ENCODE measurements at regions not wholly inside any gene's neighbourhood (a gene's known extent, or its start where the extent isn't known, plus 50 kb on each side); places are given as distances from the start of the nearest gene placed in this dataset.
A peak's percentile ranks its signal among the peaks of the same experiment; 100 is the strongest.
"Not testable (repeated sequence)": the region's sequence is repeated elsewhere in the genome, so short reads cannot be mapped to it uniquely, and the experiment has no call there.

DNA sequence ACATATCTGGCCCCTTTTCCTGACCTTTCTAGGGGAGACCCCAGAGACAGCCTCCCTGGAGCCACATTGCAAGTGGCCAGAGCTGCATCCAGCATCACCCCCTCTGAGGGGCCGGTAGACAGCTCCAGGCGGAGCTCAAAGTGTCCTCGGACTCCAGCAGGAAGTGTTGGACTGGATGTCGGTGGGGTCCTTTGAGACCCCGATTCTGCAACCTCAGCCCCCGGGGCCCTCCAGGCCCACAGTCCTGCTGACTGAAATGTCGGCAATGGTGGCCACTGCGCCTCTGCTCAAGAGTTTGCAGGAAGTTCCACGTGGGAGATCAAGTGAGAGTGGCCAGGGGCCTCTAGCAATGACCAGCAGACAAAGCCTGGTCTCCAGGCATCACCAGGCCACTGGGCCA is 115.9 kb upstream of the FOXD4L5 start:
- TF ChIP-seq, protein P1, sequence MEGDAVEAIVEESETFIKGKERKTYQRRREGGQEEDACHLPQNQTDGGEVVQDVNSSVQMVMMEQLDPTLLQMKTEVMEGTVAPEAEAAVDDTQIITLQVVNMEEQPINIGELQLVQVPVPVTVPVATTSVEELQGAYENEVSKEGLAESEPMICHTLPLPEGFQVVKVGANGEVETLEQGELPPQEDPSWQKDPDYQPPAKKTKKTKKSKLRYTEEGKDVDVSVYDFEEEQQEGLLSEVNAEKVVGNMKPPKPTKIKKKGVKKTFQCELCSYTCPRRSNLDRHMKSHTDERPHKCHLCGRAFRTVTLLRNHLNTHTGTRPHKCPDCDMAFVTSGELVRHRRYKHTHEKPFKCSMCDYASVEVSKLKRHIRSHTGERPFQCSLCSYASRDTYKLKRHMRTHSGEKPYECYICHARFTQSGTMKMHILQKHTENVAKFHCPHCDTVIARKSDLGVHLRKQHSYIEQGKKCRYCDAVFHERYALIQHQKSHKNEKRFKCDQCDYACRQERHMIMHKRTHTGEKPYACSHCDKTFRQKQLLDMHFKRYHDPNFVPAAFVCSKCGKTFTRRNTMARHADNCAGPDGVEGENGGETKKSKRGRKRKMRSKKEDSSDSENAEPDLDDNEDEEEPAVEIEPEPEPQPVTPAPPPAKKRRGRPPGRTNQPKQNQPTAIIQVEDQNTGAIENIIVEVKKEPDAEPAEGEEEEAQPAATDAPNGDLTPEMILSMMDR (IDR thresholded peaks at IDR 0.05; ENCODE audit: unreplicated experiment): no peak
- Mint-ChIP-seq H3K4me3 (ENCODE audit: unreplicated experiment) (no peak overlapping the region), H3K27ac (ENCODE audit: unreplicated experiment) (no peak overlapping the region), H3K36me3 (ENCODE audit: low read depth, unreplicated experiment) (peaks cover 7% of the 10 kb centered on the region), H3K9me3 (ENCODE audit: unreplicated experiment) (peaks cover 28% of the 10 kb centered on the region), H3K27me3 (ENCODE audit: unreplicated experiment) (peaks cover 16% of the 10 kb centered on the region), H3K4me1 (ENCODE audit: unreplicated experiment) (no peaks in the 10 kb centered on the region)
- no peak for DNase-seq (ENCODE audit: low spot score)

DNA sequence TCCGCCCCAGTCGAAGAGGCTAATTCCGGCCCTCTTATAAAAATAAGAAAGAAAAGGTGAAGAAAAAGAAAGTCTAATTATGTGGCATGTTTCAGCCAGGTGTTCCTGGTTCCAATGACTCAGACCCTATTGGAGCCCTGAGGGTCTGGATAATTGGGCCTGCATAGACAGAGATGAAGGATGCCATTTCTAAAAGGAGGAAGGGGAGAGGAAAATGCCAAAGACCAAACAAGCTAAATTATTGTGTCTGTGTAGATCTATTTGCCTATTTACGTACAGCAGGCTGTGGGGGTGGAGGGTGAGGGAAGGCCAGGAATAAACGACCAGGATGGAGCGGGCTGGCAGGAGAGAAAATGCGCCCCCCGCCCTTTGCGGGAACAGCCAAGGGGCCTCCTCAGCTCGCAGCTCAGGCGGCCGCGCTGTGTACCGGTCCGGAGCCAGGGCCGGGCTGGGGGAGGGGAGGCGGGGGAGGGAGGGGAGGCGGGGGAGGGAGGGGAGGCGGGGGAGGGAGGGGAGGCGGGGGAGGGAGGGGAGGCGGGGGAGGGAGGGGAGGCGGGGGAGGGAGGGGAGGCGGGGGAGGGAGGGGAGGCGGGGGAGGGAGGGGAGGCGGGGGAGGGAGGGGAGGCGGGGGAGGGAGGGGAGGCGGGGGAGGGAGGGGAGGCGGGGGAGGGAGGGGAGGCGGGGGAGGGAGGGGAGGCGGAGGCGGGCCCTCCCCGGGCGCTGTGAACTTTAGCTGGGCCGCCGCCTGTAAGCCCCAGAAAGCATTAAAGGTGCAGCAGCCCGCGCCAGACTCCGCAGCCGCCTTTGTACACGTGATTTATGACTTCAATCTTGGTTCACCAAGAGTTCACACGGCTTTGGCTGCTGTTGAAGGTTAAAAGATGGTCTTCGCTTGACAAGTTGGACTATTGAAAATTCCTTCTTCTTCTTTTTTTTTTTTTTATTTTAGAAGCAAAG is 113.0 kb upstream of the FOXD4L5 start:
- H3K27ac Mint-ChIP-seq (ENCODE audit: unreplicated experiment); H3K4me3 Mint-ChIP-seq (ENCODE audit: unreplicated experiment); DNase-seq (ENCODE audit: low spot score); H3K4me1 Mint-ChIP-seq (ENCODE audit: unreplicated experiment); H3K36me3 Mint-ChIP-seq (ENCODE audit: low read depth, unreplicated experiment): not testable (repeated sequence)
- Mint-ChIP-seq H3K27me3 (ENCODE audit: unreplicated experiment) (peaks cover 10% of the 10 kb centered on the region), H3K9me3 (ENCODE audit: unreplicated experiment) (peaks cover 23% of the 10 kb centered on the region)

DNA sequence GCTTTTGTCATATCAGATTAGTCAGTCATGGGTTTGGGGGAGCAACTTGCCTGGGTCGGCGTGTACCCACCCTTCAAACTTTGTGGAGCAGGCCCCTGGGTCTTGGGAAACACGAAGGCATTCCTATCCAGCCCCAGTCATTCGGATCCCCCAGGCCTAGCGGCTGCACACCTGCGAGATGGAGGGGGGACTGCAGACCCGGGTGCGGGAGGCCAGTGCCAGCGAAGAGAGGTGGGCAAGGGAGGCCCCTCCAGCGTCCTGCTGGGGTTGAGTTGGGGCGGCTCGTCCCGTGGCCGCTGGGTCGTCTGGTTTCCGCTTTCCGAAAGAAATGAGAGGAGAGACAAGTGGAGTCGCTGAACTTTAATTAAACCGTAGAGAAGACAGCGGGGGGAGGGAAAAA is 112.2 kb upstream of the FOXD4L5 start:
- not testable (repeated sequence) for H3K36me3 Mint-ChIP-seq (ENCODE audit: low read depth, unreplicated experiment); H3K4me1 Mint-ChIP-seq (ENCODE audit: unreplicated experiment); H3K27me3 Mint-ChIP-seq (ENCODE audit: unreplicated experiment); H3K4me3 Mint-ChIP-seq (ENCODE audit: unreplicated experiment); DNase-seq (ENCODE audit: low spot score); H3K27ac Mint-ChIP-seq (ENCODE audit: unreplicated experiment)
- peaks cover 19% of the 10 kb centered on the region for H3K9me3 Mint-ChIP-seq (ENCODE audit: unreplicated experiment)

DNA sequence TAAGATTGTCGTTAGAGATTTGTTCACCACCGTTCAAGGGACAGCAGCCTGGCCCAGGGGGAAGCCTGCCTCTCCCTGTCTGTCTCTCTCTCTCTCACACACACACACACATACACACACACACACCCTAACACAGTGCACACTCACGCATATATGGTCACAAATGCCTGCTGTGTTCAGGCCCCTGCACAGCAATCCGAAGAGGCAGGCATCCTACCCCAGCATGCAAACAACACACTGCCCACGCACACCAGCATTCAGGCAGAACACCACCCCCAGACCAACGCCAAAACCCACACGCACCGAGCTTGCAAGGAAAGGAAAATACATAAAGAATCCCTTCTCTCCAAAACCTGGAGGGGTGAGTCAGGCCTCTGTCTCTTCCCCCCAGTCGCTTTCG is 111.6 kb upstream of the FOXD4L5 start:
- H3K27ac Mint-ChIP-seq (ENCODE audit: unreplicated experiment); H3K4me1 Mint-ChIP-seq (ENCODE audit: unreplicated experiment); DNase-seq (ENCODE audit: low spot score); H3K4me3 Mint-ChIP-seq (ENCODE audit: unreplicated experiment); H3K27me3 Mint-ChIP-seq (ENCODE audit: unreplicated experiment); H3K36me3 Mint-ChIP-seq (ENCODE audit: low read depth, unreplicated experiment): not testable (repeated sequence)
- H3K9me3 Mint-ChIP-seq (ENCODE audit: unreplicated experiment): peaks cover 18% of the 10 kb centered on the region

DNA sequence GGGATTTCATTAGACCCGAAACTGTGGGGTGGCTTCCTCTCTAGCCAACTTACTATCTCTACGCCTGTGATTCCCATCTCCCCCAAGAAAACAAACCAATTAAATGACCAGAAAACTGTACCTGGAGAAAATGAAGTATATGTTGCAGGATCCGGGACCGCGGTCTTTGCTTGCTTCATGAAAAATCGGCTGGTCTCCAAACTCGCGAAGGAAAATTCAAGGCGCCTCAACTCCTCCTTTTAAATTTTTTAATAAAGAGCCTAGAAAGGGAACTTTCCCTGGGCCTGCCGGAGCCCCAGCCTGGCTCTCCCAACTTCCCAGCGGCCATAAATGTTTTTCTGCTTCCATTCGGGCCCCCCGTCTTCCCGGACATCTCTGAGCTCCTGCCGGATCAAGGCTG is 110.8 kb upstream of the FOXD4L5 start:
- DNase-seq (ENCODE audit: low spot score); H3K27me3 Mint-ChIP-seq (ENCODE audit: unreplicated experiment); H3K4me1 Mint-ChIP-seq (ENCODE audit: unreplicated experiment); H3K4me3 Mint-ChIP-seq (ENCODE audit: unreplicated experiment); H3K36me3 Mint-ChIP-seq (ENCODE audit: low read depth, unreplicated experiment); H3K27ac Mint-ChIP-seq (ENCODE audit: unreplicated experiment): not testable (repeated sequence)
- H3K9me3 Mint-ChIP-seq (ENCODE audit: unreplicated experiment): peaks cover 18% of the 10 kb centered on the region

DNA sequence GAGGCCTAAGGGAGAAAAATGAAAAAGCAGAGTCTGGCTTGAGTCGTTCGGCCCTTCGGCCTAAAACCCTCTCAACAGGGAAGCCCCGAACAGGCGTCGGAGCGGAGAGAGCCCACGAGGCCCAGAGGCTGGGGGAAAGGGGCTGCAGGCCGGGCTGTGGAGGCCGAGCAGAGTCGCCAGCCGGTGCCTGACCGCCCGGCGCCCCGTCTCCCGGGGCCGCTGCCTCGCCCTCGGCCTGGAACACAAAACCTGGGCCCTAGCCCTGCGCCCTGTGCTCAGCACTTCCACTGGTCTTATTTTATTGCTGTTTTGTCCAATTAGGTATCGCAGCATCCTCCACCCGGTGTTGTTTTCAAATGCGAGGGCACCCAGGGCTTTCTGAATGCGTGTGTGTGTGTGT is 110.1 kb upstream of the FOXD4L5 start:
- not testable (repeated sequence) for H3K27ac Mint-ChIP-seq (ENCODE audit: unreplicated experiment); H3K4me3 Mint-ChIP-seq (ENCODE audit: unreplicated experiment); H3K27me3 Mint-ChIP-seq (ENCODE audit: unreplicated experiment); DNase-seq (ENCODE audit: low spot score); H3K36me3 Mint-ChIP-seq (ENCODE audit: low read depth, unreplicated experiment); H3K4me1 Mint-ChIP-seq (ENCODE audit: unreplicated experiment)
- peaks cover 15% of the 10 kb centered on the region for H3K9me3 Mint-ChIP-seq (ENCODE audit: unreplicated experiment)

DNA sequence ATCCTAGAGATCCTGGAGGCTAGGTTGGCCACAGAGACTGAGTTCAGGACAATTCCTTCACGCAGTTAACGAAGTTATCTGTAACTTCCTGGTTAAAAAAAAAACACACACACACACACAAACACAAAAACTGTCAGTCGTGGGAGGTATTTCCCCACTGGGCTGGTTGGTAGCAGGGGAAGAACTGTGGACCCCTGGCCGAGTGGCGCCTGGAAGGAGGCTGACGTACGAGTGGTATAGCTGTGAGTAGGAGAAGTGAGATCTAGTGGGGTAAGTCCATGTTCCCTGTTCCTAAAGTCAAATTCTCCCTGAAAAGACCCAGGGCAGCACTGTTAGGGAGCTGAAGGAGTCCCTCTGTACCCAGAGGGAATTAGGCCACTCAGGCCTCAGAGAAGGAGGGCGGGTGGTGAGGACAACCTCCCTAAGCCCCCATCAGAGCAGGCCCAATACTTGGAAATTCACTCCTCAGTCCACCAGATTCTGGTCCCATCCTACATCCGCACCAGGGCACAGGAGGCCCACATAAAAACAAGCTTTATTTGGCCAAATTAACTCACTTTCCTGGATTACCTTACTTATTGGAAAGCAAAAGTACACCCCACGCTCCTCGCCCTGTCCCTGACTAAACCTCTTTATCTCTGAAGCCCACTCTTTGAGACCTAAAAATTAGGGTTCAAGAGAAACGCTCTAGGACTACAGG is 108.3 kb upstream of the FOXD4L5 start:
- H3K27ac Mint-ChIP-seq (ENCODE audit: unreplicated experiment); H3K4me1 Mint-ChIP-seq (ENCODE audit: unreplicated experiment); H3K36me3 Mint-ChIP-seq (ENCODE audit: low read depth, unreplicated experiment); DNase-seq (ENCODE audit: low spot score); H3K4me3 Mint-ChIP-seq (ENCODE audit: unreplicated experiment): not testable (repeated sequence)
- Mint-ChIP-seq H3K27me3 (ENCODE audit: unreplicated experiment) (peaks cover 13% of the 10 kb centered on the region), H3K9me3 (ENCODE audit: unreplicated experiment) (peaks cover 16% of the 10 kb centered on the region)

DNA sequence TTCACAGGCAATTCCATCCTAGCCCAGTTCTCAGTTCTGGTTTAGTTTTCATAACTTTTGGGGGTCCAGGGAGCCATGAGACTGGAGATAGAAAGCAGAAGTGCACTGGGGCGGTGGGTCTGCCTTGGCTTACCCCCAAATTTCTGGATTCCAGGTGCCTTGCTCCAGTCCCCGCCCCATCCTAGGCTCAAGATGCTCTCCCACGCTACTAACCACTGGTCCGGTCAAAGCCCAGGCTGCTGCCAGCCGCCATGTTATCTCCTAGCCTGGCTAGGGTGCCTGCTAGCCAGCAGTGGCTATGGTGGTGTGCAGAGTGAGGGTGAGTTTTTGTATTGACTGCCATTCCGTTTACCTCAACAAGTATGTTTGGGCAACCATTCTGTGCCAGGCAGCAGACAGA is 107.6 kb upstream of the FOXD4L5 start:
- peaks cover 10% of the 10 kb centered on the region for H3K27me3 Mint-ChIP-seq (ENCODE audit: unreplicated experiment)

DNA sequence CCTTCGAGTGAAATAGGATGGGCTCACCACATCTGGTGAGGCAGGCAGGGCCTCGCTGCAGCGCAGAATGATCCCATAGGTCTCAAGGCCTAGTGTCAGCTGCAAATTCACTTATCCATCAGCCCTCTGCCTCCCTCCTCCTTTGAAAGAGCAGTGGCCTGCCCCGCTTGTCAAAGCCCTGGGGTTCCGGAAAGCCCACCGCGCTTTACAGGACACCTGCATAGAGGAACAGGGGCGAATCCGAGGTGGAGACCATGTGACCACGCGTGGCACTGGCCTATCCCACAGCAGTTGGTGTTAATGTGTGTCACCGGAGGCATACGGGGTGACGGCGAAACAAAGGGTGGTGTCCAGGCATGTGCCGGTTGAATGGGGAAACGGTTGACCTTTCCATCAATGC is 104.7 kb upstream of the FOXD4L5 start:
- DNase-seq (ENCODE audit: low spot score); H3K4me1 Mint-ChIP-seq (ENCODE audit: unreplicated experiment): not testable (repeated sequence)
- peaks cover 22% of the 10 kb centered on the region for H3K27me3 Mint-ChIP-seq (ENCODE audit: unreplicated experiment)
- peak overlapping the region; percentile 2 for H3K4me3 Mint-ChIP-seq (ENCODE audit: unreplicated experiment)
- H3K36me3 Mint-ChIP-seq (ENCODE audit: low read depth, unreplicated experiment): peaks cover 17% of the 10 kb centered on the region
- peaks cover 25% of the 10 kb centered on the region for H3K9me3 Mint-ChIP-seq (ENCODE audit: unreplicated experiment)
- H3K27ac Mint-ChIP-seq (ENCODE audit: unreplicated experiment): peak overlapping the region; percentile 2

More for the DNA sequence above, 107.6 kb upstream of the FOXD4L5 start:
- H3K4me1 Mint-ChIP-seq (ENCODE audit: unreplicated experiment); H3K4me3 Mint-ChIP-seq (ENCODE audit: unreplicated experiment); H3K36me3 Mint-ChIP-seq (ENCODE audit: low read depth, unreplicated experiment); H3K27ac Mint-ChIP-seq (ENCODE audit: unreplicated experiment); DNase-seq (ENCODE audit: low spot score): not testable (repeated sequence)
- peaks cover 14% of the 10 kb centered on the region for H3K9me3 Mint-ChIP-seq (ENCODE audit: unreplicated experiment)

DNA sequence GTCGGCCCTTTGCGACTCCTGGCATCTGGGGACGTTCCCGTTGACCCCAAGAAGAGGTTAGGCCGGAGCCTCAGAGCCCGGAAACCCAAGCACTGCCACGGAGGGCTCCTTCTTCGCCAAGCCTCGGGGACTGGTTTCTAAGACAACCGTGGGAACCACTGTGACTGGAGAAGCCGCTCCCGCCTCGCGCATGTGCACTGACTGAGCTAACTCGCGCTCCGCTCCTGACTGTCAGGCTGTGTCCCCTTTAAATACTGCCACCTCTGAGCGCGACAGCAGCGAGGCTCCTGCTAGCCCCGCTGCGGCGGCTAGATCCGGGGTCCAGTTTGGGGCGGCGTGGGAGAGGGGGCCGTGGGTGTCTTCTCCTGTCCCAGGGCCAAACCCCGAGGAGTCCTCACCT is 104.2 kb upstream of the FOXD4L5 start:
- Mint-ChIP-seq H3K27me3 (ENCODE audit: unreplicated experiment) (peaks cover 22% of the 10 kb centered on the region), H3K36me3 (ENCODE audit: low read depth, unreplicated experiment) (peaks cover 17% of the 10 kb centered on the region), H3K9me3 (ENCODE audit: unreplicated experiment) (peaks cover 26% of the 10 kb centered on the region)
- not testable (repeated sequence) for H3K27ac Mint-ChIP-seq (ENCODE audit: unreplicated experiment); DNase-seq (ENCODE audit: low spot score); H3K4me1 Mint-ChIP-seq (ENCODE audit: unreplicated experiment); H3K4me3 Mint-ChIP-seq (ENCODE audit: unreplicated experiment)

DNA sequence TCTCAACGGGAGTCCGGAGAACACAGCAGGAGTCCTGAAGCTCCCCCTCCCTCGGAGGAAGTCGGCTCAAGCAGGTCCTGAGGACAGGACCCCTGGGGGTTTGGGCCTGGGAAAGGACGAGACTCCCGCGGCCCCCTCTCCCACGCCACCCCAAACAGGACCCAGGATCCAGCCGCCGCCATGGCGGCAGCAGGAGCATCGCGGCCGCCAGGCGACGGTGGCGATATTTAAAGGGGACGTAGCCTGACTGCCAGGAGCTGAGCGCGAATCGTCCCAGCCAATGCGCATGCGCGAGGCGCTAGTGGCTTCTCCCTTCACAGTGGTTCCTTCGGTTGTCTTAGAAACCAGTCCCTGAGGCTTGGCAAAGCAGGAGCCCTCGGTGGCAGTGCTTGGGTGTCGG is 101.7 kb upstream of the FOXD4L5 start:
- peaks cover 31% of the 10 kb centered on the region for H3K9me3 Mint-ChIP-seq (ENCODE audit: unreplicated experiment)
- H3K27ac Mint-ChIP-seq (ENCODE audit: unreplicated experiment); H3K4me1 Mint-ChIP-seq (ENCODE audit: unreplicated experiment): not testable (repeated sequence)

More for the DNA sequence above, 101.7 kb upstream of the FOXD4L5 start:
- not testable (repeated sequence) for H3K4me3 Mint-ChIP-seq (ENCODE audit: unreplicated experiment)
- Mint-ChIP-seq H3K36me3 (ENCODE audit: low read depth, unreplicated experiment) (peaks cover 22% of the 10 kb centered on the region), H3K27me3 (ENCODE audit: unreplicated experiment) (peaks cover 22% of the 10 kb centered on the region)
- peak; percentile 60 for DNase-seq (ENCODE audit: low spot score)
